ENCODE measurements at regions not wholly inside any gene's neighbourhood (a gene's known extent, or its start where the extent isn't known, plus 50 kb on each side); places are given as distances from the start of the nearest gene placed in this dataset.

DNA sequence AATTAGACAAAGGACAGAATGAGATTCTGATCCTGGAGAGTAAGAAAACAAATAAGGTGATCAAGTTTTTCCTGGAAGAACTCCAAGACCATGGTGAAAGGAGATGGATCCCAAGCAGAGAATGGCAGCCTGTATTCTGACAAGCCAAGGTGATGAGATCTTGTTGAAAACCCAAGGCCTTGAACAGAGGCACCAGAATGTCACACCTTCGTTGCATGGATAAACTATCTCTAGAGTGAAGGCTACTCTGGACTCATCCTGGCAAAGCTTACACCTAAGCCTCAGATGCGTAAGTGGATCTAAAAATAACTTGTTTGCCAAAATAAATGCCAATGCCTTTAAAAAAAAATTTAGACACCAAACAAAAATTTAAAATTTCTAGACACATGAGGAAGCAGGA is 605.9 kb downstream of the ETNK1 start:
- WGBS, 5 donors = 73 to 88% (median 78%) methylated on average over 2 of the region's 2 CpGs
- intact Hi-C loops (cut with DNase I; ENCODE audit: low total_unique reads) = no loop called here
- H3K36me3 ChIP-seq = no peaks in the 10 kb centered on the region

DNA sequence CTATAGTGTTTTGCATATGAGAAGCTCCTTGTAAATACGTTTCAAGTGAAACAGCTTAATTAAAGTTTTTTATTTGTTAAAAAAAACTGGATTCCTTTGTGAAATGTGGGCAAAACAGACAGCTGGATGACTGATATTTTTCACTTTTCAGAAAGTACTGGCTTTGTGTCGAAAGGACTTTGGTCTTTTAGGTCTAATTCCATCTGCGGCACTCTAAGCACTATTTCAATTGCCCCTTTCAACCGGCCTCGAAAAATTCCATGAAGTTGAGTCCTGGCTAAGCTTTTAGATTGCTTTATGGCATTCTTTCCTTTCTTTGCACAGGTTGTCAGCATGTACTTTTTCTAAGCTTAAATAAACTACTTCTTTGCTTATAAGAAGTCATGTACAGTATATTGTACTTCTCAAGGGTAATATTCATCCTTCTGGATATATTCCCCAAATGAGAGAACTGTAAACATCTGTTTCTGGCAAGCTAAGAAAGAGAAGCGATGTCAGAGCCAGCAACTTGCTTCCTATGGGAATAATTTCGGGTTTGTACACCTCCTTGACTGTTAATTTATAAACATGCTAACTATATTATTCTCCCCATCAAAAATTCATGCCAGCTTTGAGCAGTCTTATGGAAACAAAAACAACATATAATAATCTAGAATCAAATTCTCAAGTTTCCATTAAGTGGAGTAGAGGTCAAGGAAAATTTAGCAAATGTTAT is 611.3 kb downstream of the ETNK1 start:
- WGBS, 5 donors = 82 to 93% (median 83%) methylated on average over 7 of the region's 7 CpGs
- DNase-seq = no peak
- TF ChIP-seq CTCF (IDR thresholded peaks at IDR 0.05 in 8 of 11, conservative IDR thresholded peaks at IDR 0.05 in 3 of 11) (no peak), POLR2AphosphoS5 (IDR thresholded peaks at IDR 0.05) (no peak), POLR2A (IDR thresholded peaks at IDR 0.05) (no peak)

More for the DNA sequence above, 605.9 kb downstream of the ETNK1 start:
- Histone ChIP-seq H3K4me3 (no peak overlapping the region), H3K27ac (no peak overlapping the region), H3K9me3 (no peaks in the 10 kb centered on the region), H3K27me3 (replicated peaks in 1 of 7) (no peaks in the 10 kb centered on the region), H3K4me1 (no peaks in the 10 kb centered on the region)
- no peak for DNase-seq
- TF ChIP-seq POLR2A (IDR thresholded peaks at IDR 0.05) (no peak), CTCF (IDR thresholded peaks at IDR 0.05 in 8 of 11, conservative IDR thresholded peaks at IDR 0.05 in 3 of 11) (no peak), POLR2AphosphoS5 (IDR thresholded peaks at IDR 0.05) (no peak)

DNA sequence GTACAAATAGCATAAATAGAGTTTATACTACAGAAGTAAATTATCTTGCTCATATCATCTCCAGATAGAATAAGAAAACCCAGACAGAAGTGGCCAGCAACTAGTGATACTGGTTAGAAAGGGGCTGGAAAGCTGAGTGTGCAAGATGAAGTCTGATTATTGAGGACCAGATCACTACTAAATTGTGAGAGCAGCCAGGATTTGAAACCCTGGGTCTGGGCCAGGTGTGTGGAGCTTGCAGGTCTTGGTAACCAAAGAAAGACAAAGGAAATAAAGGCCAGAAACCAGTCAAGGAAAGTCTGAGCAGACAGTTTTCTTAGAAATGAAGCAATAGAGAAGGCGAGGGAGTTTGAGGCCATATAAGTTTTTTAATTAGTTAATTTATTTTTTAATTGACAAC is 611.8 kb downstream of the ETNK1 start:
- Histone ChIP-seq H3K27me3 (replicated peaks in 1 of 7) (no peaks in the 10 kb centered on the region), H3K4me3 (no peak overlapping the region), H3K4me1 (no peaks in the 10 kb centered on the region), H3K27ac (no peak overlapping the region), H3K9me3 (no peaks in the 10 kb centered on the region), H3K36me3 (no peaks in the 10 kb centered on the region)
- no peak for DNase-seq
- WGBS, 5 donors = 84 to 97% (median 88%) methylated on average over 1 of the region's 1 CpG
- intact Hi-C loops (cut with DNase I; ENCODE audit: low total_unique reads) = no loop called here
- TF ChIP-seq POLR2AphosphoS5 (IDR thresholded peaks at IDR 0.05) = no peak
- TF ChIP-seq CTCF (IDR thresholded peaks at IDR 0.05 in 8 of 11, conservative IDR thresholded peaks at IDR 0.05 in 3 of 11) = no peak
- no peak for TF ChIP-seq POLR2A (IDR thresholded peaks at IDR 0.05)

More for the DNA sequence above, 611.3 kb downstream of the ETNK1 start:
- Histone ChIP-seq H3K27me3 (replicated peaks in 1 of 7) (no peaks in the 10 kb centered on the region), H3K36me3 (no peaks in the 10 kb centered on the region), H3K9me3 (no peaks in the 10 kb centered on the region), H3K27ac (no peak overlapping the region), H3K4me1 (no peaks in the 10 kb centered on the region), H3K4me3 (no peak overlapping the region)
- intact Hi-C loops (cut with DNase I; ENCODE audit: low total_unique reads) = no loop called here

- H3K27me3 ChIP-seq (replicated peaks in 1 of 7) = no peaks in the 10 kb centered on the region
- H3K4me3 ChIP-seq = no peak overlapping the region
- H3K27ac ChIP-seq = no peak overlapping the region
- DNase-seq = no peak
- intact Hi-C loops (cut with DNase I; ENCODE audit: low total_unique reads) = no loop called here
- H3K36me3 ChIP-seq = no peaks in the 10 kb centered on the region
- H3K4me1 ChIP-seq = no peaks in the 10 kb centered on the region
- 75 to 90% (median 86%) methylated on average over 3 of the region's 3 CpGs for WGBS, 5 donors
- TF ChIP-seq POLR2AphosphoS5 (IDR thresholded peaks at IDR 0.05) (no peak), CTCF (IDR thresholded peaks at IDR 0.05 in 8 of 11, conservative IDR thresholded peaks at IDR 0.05 in 3 of 11) (no peak), POLR2A (IDR thresholded peaks at IDR 0.05) (no peak)
- no peaks in the 10 kb centered on the region for H3K9me3 ChIP-seq
These were observed 613.2 kb downstream of the ETNK1 start for GRCh38 chr12:23238190-23238589.

All from spleen (tissue), 11 donors.